ENCODE measurements at regions not wholly inside any gene's neighbourhood (a gene's known extent, or its start where the extent isn't known, plus 50 kb on each side); places are given as distances from the start of the nearest gene placed in this dataset.

DNA sequence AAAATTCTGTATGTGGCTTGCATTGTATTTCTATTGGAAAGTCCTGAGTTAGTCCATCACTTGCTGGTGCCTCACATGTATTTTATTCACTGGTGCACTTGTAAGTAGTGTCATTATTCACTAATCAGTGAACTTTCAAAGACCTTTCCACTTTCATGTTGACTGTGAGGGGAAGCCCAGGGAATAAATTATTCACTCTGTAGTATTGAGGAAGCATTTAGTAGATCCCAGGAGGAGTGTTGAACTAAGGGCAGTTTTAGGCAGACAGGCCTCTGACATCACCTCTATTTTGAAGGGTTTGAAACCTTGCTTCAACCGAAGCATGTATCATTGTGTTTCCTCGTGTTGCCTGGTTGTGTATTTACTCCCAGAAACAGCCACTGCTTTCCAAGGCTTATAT, 705.4 kb upstream of the RIOK2 start:
- POLR2A ChIA-PET = no interaction called here
- no peaks in the 10 kb centered on the region for H3K36me3 Mint-ChIP-seq (ENCODE audit: low read depth)
- Histone ChIP-seq H3K4me1 (ENCODE audit: insufficient read depth, low read length) (no peaks in the 10 kb centered on the region), H3K36me3 (ENCODE audit: insufficient read depth, low read length) (no peaks in the 10 kb centered on the region), H3K27me3 (ENCODE audit: control insufficient read depth in 1 of 2, insufficient read depth in 2 of 2, low read length in 2 of 2) (no peaks in the 10 kb centered on the region), H3K27ac (ENCODE audit: low read depth in 1 of 2, low read length in 2 of 2) (no peak overlapping the region), H3K4me3 (ENCODE audit: low read length) (no peak overlapping the region), H3K9me3 (ENCODE audit: control insufficient read depth in 1 of 2, insufficient read depth in 1 of 2, low read length in 2 of 2) (no peaks in the 10 kb centered on the region)
- ATAC-seq (ENCODE audit: poor library complexity) = no peak
- CTCF ChIA-PET = no interaction called here
- intact Hi-C loops (cut with DNase I, micrococcal nuclease) = no loop called here
- no peaks in the 10 kb centered on the region for H3K27me3 Mint-ChIP-seq
- H3K27ac Mint-ChIP-seq = no peak overlapping the region
- no peaks in the 10 kb centered on the region for H3K4me1 Mint-ChIP-seq (ENCODE audit: low read depth)
- DNase-seq = no peak
- H3K9me3 Mint-ChIP-seq = peaks cover 5% of the 10 kb centered on the region
- TF ChIP-seq, protein P1, sequence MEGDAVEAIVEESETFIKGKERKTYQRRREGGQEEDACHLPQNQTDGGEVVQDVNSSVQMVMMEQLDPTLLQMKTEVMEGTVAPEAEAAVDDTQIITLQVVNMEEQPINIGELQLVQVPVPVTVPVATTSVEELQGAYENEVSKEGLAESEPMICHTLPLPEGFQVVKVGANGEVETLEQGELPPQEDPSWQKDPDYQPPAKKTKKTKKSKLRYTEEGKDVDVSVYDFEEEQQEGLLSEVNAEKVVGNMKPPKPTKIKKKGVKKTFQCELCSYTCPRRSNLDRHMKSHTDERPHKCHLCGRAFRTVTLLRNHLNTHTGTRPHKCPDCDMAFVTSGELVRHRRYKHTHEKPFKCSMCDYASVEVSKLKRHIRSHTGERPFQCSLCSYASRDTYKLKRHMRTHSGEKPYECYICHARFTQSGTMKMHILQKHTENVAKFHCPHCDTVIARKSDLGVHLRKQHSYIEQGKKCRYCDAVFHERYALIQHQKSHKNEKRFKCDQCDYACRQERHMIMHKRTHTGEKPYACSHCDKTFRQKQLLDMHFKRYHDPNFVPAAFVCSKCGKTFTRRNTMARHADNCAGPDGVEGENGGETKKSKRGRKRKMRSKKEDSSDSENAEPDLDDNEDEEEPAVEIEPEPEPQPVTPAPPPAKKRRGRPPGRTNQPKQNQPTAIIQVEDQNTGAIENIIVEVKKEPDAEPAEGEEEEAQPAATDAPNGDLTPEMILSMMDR (IDR thresholded peaks at IDR 0.05) = no peak
- no peak overlapping the region for H3K4me3 Mint-ChIP-seq

DNA sequence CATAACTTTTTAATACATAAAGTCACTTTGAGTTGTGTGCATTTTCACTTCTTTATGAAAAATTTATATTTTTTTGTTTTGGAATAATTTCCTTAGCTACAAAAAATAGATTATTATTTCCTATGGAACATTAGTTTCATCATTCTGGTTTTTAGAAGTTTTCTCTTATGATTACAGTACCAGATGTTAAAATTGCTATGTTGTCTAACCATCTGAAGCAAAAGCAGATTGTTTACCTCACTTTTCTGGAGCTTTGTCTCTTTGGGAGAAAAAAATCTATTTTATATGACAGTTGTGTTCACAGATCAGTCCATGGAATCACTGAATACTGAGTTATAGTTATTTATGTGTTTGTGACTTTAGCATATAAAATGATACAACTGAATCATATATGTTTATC, 708.9 kb upstream of the RIOK2 start:
- no peaks in the 10 kb centered on the region for H3K4me1 Mint-ChIP-seq (ENCODE audit: low read depth)
- ATAC-seq (ENCODE audit: poor library complexity) = no peak

DNA sequence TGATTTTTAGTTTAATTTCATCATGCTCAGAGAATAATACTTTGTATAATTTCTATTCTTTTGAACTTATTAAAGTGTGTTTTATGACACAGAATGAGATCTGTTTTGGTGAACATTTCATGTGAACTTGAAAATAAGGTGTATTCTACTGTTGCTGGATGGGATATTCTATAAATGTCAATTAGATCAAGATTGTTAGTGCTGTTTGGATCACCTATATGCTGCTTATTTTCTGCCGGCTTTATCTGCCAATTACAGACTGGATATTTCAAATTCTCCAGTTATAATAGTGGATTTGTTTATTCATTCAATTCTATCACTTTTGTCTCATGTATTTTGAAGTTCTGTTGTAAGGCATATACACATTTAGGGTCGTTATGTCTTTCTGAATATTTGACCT, 720.7 kb upstream of the RIOK2 start:
- H3K27me3 Mint-ChIP-seq = no peaks in the 10 kb centered on the region
- peaks cover 0 to 7% of the 10 kb centered on the region in 2 experiments for H3K9me3 ChIP-seq (ENCODE audit: control insufficient read depth in 1 of 2, insufficient read depth in 1 of 2, low read length in 2 of 2)
- no peaks in the 10 kb centered on the region for H3K36me3 ChIP-seq (ENCODE audit: insufficient read depth, low read length)
- POLR2A ChIA-PET = no interaction called here
- no peaks in the 10 kb centered on the region for H3K4me1 ChIP-seq (ENCODE audit: insufficient read depth, low read length)
- ATAC-seq (ENCODE audit: poor library complexity) (no peak), DNase-seq (no peak)
- H3K27me3 ChIP-seq (ENCODE audit: control insufficient read depth in 1 of 2, insufficient read depth in 2 of 2, low read length in 2 of 2) = no peaks in the 10 kb centered on the region
- peaks cover 2% of the 10 kb centered on the region for H3K9me3 Mint-ChIP-seq
- no peak overlapping the region for H3K4me3 Mint-ChIP-seq
- no peak overlapping the region for H3K27ac Mint-ChIP-seq
- no peaks in the 10 kb centered on the region for H3K4me1 Mint-ChIP-seq (ENCODE audit: low read depth)
- H3K36me3 Mint-ChIP-seq (ENCODE audit: low read depth) = no peaks in the 10 kb centered on the region
- TF ChIP-seq, protein P1 (IDR thresholded peaks at IDR 0.05) = no peak
- H3K27ac ChIP-seq (ENCODE audit: low read depth in 1 of 2, low read length in 2 of 2) = no peak overlapping the region
- intact Hi-C loops (cut with DNase I, micrococcal nuclease) = no loop called here
- CTCF ChIA-PET = no interaction called here
- no peak overlapping the region for H3K4me3 ChIP-seq (ENCODE audit: low read length)

More for the DNA sequence above, 708.9 kb upstream of the RIOK2 start:
- Mint-ChIP-seq H3K27ac (no peak overlapping the region), H3K36me3 (ENCODE audit: low read depth) (no peaks in the 10 kb centered on the region), H3K27me3 (no peaks in the 10 kb centered on the region), H3K4me3 (no peak overlapping the region), H3K9me3 (peaks cover 5% of the 10 kb centered on the region)
- Histone ChIP-seq H3K9me3 (ENCODE audit: control insufficient read depth in 1 of 2, insufficient read depth in 1 of 2, low read length in 2 of 2) (no peaks in the 10 kb centered on the region), H3K36me3 (ENCODE audit: insufficient read depth, low read length) (no peaks in the 10 kb centered on the region), H3K4me1 (ENCODE audit: insufficient read depth, low read length) (no peaks in the 10 kb centered on the region), H3K4me3 (ENCODE audit: low read length) (no peak overlapping the region), H3K27ac (ENCODE audit: low read depth in 1 of 2, low read length in 2 of 2) (no peak overlapping the region), H3K27me3 (ENCODE audit: control insufficient read depth in 1 of 2, insufficient read depth in 2 of 2, low read length in 2 of 2) (no peaks in the 10 kb centered on the region)
- POLR2A ChIA-PET = no interaction called here
- no peak for DNase-seq
- TF ChIP-seq, protein P1 (IDR thresholded peaks at IDR 0.05) = no peak
- CTCF ChIA-PET = interaction anchor here (0.7 kb wide), 1 partner anchor 37 kb away, joined by 3 read pairs; no protein-coding TSS in a partner anchor
- intact Hi-C loops (cut with DNase I, micrococcal nuclease) = no loop called here
